Smooth muscle cell (in vitro differentiated cells): ENCODE measurements at regions not wholly inside any gene's neighbourhood (a gene's known extent, or its start where the extent isn't known, plus 50 kb on each side); places are given as distances from the start of the nearest gene placed in this dataset.
"Not testable (repeated sequence)": the region's sequence is repeated elsewhere in the genome, so short reads cannot be mapped to it uniquely, and the experiment has no call there.

ENCODE experiments used
- DNase-seq: peaks from one replicate; lab custom pipeline; 2025; ENCODE audit not compliant: unreplicated experiment; lab: John Stamatoyannopoulos, UW
- H2AFZ ChIP-seq: fragments of 200-600 bp; sonication (generic); 2 replicates; pipeline ENCODE4 v1.6.0; 2016; ENCODE audit warnings: antibody characterized with exemption, low read depth, mild to moderate bottlenecking
- H3F3A ChIP-seq: fragments of 200-600 bp; sonication (generic); 2 replicates; pipeline ENCODE4 v1.6.0; 2017; ENCODE audit warnings: antibody characterized with exemption, low read depth
- H3K27ac ChIP-seq: fragments of 200-600 bp; sonication (generic); 2 replicates; pipeline ENCODE4 v1.5.1; 2016; ENCODE audit warnings: low read depth, mild to moderate bottlenecking
- H3K27me3 ChIP-seq: fragments of 200-600 bp; sonication (generic); 2 replicates; pipeline ENCODE4 v1.6.1; 2016; ENCODE audit warnings: low read depth, mild to moderate bottlenecking
- H3K36me3 ChIP-seq: fragments of 200-600 bp; sonication (generic); 2 replicates; pipeline ENCODE4 v1.5.1; 2016; ENCODE audit warnings: low read depth
- H3K4me1 ChIP-seq: fragments of 200-600 bp; sonication (generic); 2 replicates; pipeline ENCODE4 v1.5.1; 2016; ENCODE audit warnings: low read depth
- H3K4me2 ChIP-seq: fragments of 200-600 bp; sonication (generic); 2 replicates; pipeline ENCODE4 v1.6.0; 2016; ENCODE audit warnings: mild to moderate bottlenecking
- H3K4me3 ChIP-seq: fragments of 200-600 bp; sonication (generic); 2 replicates; pipeline ENCODE4 v1.5.1; 2016; ENCODE audit warnings: mild to moderate bottlenecking
- H3K79me2 ChIP-seq: fragments of 200-600 bp; sonication (generic); 2 replicates; pipeline ENCODE4 v1.6.0; 2016; ENCODE audit warnings: low read depth, mild to moderate bottlenecking
- H3K9ac ChIP-seq: fragments of 200-600 bp; sonication (generic); 2 replicates; pipeline ENCODE4 v1.6.0; 2016; ENCODE audit warnings: low read depth
- H3K9me3 ChIP-seq: fragments of 200-600 bp; sonication (generic); replicated peaks from 2 replicates; pipeline ENCODE4 v1.5.1; 2016; ENCODE audit warnings: low read depth
- H4K20me1 ChIP-seq: fragments of 200-600 bp; sonication (generic); 2 replicates; pipeline ENCODE4 v1.6.0; 2016; ENCODE audit warnings: low read depth
- CTCF ChIP-seq: fragments of 200-600 bp; sonication (generic); IDR thresholded peaks from 2 replicates; pipeline ENCODE4 v1.5.1; 2017; ENCODE audit warnings: borderline replicate concordance, mild to moderate bottlenecking, antibody characterized with exemption; ENCODE audit not compliant: insufficient read depth, poor library complexity, severe bottlenecking
- WGBS: methylation state at CpG from one replicate; pipeline ENCODE4 v1.1.7; 2016; ENCODE audit warnings: low lambda C conversion rate; 5-methylcytosine and 5-hydroxymethylcytosine counted together

GRCh38 chr12:73598626-73599025 lies 939.0 kb upstream of the ATXN7L3B start:
- WGBS = 12% methylated on average over 1 of the region's 1 CpG

DNA sequence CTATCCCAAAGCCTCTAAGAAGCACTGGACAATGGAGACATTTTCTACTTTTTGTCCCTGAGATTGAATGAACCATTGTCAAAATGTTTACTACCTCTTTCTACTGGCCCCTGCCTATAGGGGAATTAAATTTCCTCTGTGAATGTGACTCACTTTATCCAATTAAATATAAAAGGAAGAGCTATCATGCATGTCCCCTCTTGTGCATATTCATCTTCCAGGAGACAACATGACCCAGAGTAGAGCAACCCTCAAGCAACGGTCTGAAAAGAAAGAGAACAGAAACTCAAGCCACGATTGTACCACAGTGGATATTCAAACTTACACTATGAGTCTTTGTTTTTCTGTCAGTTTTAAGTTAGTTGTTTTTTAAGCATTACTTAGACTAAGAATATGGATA lies 938.4 kb upstream of the ATXN7L3B start:
- DNase-seq = no peak
- no peaks in the 10 kb centered on the region for H3K36me3 ChIP-seq
- H3K4me3 ChIP-seq = no peak overlapping the region
- H2AFZ ChIP-seq = no peak overlapping the region
- H3K27ac ChIP-seq = peak overlapping the region; percentile 64
- no peaks in the 10 kb centered on the region for H4K20me1 ChIP-seq
- no peak overlapping the region for H3K9ac ChIP-seq
- WGBS = 87% methylated on average over 2 of the region's 2 CpGs
- no peaks in the 10 kb centered on the region for H3K79me2 ChIP-seq
- no peaks in the 10 kb centered on the region for H3F3A ChIP-seq
- H3K4me2 ChIP-seq = no peak overlapping the region
- H3K9me3 ChIP-seq = no peaks in the 10 kb centered on the region
- no peaks in the 10 kb centered on the region for H3K4me1 ChIP-seq
- H3K27me3 ChIP-seq = no peaks in the 10 kb centered on the region
- no peak for TF ChIP-seq CTCF

More at GRCh38 chr12:73598626-73599025, 939.0 kb upstream of the ATXN7L3B start:
- H3K79me2 ChIP-seq = no peaks in the 10 kb centered on the region
- H3K4me3 ChIP-seq = no peak overlapping the region
- H4K20me1 ChIP-seq = no peaks in the 10 kb centered on the region
- no peak overlapping the region for H3K4me2 ChIP-seq
- no peaks in the 10 kb centered on the region for H3K36me3 ChIP-seq
- peak overlapping the region; percentile 19 for H2AFZ ChIP-seq
- H3K9me3 ChIP-seq = no peaks in the 10 kb centered on the region
- H3K27ac ChIP-seq = peak overlapping the region; percentile 64
- H3K27me3 ChIP-seq = no peaks in the 10 kb centered on the region
- H3K4me1 ChIP-seq = no peaks in the 10 kb centered on the region
- no peak for TF ChIP-seq CTCF
- no peak overlapping the region for H3K9ac ChIP-seq
- no peak for DNase-seq
- H3F3A ChIP-seq = no peaks in the 10 kb centered on the region

DNA sequence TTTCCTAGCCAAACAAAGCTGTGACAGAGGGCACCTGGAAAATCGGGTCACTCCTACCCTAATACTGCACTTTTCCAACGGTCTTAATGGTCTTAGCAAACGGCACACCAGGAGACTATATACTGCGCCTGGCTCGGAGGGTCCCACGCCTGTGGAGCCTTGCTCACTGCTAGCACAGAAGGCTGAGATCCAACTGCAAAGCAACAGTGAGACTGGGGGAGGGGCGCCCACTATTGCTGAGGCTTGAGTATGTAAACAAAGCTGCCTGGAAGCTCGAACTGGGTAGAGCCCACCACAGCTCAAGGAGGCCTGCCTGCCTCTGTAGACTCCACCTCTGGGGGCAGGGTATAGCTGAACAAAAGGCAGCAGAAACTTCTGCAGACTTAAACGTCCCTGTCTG lies 931.7 kb upstream of the ATXN7L3B start:
- H3K9me3 ChIP-seq, H3K36me3 ChIP-seq, H3K4me1 ChIP-seq, H3K4me3 ChIP-seq, H3K27me3 ChIP-seq, H3K79me2 ChIP-seq, H3K27ac ChIP-seq, H3F3A ChIP-seq, DNase-seq, H3K4me2 ChIP-seq, H3K9ac ChIP-seq, H2AFZ ChIP-seq, H4K20me1 ChIP-seq: not testable (repeated sequence)
- WGBS = 78% methylated on average over 9 of the region's 9 CpGs

DNA sequence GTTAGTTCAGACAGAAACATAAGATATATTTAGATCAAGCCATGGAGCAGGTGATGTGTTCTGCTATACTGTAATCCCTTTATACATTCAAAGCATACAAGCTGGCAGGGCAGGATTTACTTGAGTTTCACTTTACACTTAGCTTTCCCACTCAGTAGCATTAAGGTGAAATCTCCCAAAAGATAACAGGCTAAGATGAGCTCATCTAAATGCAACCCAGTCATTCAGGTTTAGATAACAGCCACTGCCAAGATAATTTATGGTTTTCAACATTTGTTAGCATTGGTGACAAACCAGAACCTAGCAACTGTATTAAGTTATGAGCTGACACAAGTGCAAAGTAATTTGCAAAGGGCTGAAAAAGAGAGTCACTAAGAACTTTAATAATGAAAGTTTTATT lies 925.1 kb upstream of the ATXN7L3B start:
- Histone ChIP-seq H3K4me3 (no peak overlapping the region), H3K9me3 (no peaks in the 10 kb centered on the region), H2AFZ (no peak overlapping the region), H3K27ac (peak overlapping the region; percentile 72), H4K20me1 (no peaks in the 10 kb centered on the region), H3K79me2 (no peaks in the 10 kb centered on the region), H3K4me1 (no peaks in the 10 kb centered on the region), H3F3A (no peaks in the 10 kb centered on the region), H3K27me3 (no peaks in the 10 kb centered on the region), H3K36me3 (no peaks in the 10 kb centered on the region), H3K4me2 (no peak overlapping the region), H3K9ac (peak overlapping the region; percentile 23)
- no peak for DNase-seq
- TF ChIP-seq CTCF = no peak
